Activated CD8-positive, alpha-beta memory T cell treated with anti-CD3 and anti-CD28 coated beads, Interleukin-2, amount 50 U/mL, for 24 hours (primary cell): ENCODE measurements at regions not wholly inside any gene's neighbourhood (a gene's known extent, or its start where the extent isn't known, plus 50 kb on each side); places are given as distances from the start of the nearest gene placed in this dataset.

Source experiments
- DNase-seq: peaks from one replicate; pipeline ENCODE4 v3.0.0-alpha.2; 2020; ENCODE audit errors: extremely low read depth

DNA sequence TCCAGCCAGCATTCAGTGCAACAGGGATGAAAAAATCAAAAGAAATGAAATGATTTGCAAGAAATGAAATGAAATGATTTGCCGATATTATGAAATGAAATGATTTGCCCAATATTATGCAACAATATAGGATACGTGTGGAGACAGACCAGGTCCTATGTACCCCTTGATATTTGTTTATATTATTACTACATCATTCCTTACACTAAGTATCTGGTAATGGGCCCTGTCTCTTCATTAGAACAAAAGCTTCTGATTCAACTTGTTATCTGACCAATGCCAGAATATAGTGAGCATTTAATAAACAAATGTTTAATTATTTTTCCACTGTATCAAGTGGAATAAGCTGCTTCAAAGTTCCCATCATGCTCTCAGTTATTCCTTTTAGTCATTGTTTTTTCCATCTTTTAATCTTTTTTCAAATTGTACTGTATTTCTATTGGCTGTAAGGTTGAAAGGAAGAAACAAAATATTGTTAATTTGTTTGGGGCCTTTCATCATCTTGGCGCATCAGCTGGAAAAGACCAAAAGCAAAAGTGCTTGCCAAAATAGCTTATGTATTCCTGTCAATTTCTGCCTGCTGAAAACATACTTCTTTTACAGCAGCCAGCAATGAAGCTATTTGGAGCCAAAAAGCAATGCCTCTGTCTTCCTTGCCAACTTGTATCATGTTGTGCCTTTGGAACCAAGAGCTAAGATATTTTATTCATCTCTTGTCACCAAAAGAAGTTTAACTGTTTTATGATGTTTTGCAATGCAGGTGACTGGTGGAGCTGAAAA lies 2314.9 kb downstream of the LRRC4C start:
- no peak for DNase-seq

DNA sequence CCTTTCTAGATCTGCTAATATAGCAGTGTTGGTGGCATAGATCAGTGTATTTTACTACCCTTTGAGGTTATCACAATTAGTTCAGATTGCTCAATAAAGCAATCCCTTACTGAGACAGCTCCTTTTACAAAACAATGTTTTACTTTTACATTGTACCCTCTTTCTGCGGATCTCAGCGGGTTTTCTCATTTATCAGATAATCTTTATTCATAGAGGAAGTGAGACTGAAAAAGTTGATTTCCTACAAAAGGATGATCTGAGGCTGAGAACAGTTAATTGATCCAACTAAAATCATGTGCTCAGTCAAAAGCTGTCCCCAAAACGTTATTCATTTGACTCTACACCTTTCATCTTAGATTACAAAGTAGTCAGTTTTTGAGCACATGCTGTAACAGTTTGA lies 2319.9 kb downstream of the LRRC4C start:
- DNase-seq = no peak

DNA sequence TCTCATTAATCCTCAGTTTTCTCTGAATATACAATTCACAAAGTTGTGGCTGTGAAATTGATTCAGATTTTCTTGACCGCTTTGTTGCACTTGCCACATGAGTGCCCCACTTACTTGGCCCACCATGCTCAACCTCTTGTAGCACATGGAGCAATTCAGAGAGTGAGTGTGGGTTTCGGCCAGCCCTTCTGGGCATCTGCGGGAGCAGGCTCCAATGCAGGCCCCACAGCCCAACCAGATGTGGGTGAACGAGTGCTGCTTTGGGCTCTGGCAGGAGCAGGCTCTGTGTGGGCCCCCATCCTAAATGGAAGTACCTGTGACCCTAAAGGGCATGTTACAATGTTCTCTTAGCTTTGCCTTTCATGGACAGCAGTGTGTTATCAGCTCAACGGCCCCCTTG lies 2338.6 kb downstream of the LRRC4C start:
- DNase-seq = no peak

DNA sequence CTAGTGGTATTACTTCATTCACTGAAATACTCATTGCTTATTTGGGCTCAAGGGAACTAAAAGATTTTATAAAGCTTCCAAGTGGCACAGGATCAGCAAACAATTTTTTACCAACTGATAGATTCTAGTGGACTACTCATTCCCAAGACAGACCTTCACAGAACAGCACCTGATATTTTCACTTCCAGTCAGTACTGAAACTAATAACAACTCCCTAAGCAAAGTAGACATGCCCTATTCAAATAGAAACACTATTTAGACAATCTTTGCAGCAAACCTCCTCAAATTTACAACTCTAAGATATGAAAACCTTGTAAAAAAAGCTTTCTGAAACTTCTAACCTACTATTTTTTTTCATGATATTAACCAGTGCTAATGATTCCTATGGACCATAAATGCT lies 2345.8 kb downstream of the LRRC4C start:
- no peak for DNase-seq

DNA sequence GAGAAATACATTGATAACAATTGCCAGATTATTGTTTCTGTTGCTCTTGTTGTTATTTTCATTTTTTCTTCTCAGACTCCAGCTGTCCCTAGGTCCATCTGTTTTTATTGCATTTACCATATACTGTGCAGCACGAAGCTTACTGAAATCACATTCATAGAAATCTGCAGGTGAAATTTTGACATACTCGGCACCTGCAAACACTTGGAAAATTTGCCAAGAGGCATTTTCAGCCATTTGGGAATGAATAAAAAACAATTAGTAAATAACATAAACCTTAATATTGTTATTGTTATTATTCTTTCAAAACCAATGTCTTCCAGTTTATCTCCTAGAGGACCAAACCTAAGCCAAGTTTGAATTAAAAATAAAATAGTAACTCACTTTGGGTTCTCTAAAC lies 2357.2 kb downstream of the LRRC4C start:
- no peak for DNase-seq

DNA sequence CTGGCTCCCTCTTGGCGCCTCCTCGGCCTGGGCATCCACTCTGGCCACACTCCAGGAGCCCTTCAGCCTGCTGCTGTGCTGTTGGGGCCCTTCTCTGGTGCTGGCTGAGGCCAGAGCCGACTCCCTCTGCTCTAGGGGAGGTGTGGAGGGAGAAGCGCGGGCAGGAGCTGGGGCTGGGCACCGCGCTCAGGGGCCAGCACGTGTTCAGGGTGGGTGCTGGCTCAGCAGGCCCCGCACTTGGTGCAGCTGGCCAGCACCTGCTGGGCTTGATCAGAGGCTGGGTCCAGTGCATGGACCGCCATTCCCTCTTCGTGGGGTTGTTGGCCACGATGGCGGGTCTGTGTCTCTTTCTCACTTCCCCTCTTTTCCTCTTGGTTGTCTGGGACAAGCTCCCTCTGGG lies 2381.0 kb downstream of the LRRC4C start:
- no peak for DNase-seq

DNA sequence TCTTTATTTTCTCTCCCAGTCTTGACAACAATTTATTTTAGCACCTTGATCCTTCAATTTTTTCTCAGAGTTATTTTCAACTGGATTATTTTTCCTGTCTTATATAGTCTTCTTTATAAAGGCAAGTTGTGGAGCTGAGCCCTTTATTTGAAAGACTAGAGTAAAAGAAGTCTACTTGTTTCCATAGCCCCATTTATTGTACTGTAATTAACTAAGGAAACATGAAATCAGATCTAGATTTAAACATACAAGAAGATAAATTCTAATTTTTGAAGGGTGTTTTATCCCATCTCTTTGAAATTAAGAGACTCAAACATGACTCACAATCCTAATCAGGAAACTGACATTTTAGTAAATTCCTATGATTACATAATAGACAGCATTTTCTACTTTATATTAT lies 2421.8 kb downstream of the LRRC4C start:
- DNase-seq = no peak

DNA sequence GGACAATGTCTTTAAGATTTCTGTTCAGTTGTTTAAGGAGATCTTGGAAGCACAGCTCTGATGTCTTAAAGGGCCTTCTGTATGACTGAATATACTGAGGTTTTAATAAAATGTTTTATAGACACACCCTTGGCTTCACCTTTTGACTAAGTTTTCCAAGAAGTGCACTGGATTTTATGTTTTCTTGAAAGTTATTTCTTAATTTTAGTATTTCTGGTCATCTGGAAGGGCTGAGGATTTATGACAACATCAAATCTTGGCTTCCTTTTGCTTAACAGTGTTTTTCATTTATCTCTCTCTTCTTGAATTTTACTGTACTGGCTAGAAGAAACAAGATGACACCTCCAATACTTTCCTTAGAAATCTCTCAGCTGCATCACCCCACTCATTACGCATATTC lies 2423.4 kb downstream of the LRRC4C start:
- DNase-seq = no peak

DNA sequence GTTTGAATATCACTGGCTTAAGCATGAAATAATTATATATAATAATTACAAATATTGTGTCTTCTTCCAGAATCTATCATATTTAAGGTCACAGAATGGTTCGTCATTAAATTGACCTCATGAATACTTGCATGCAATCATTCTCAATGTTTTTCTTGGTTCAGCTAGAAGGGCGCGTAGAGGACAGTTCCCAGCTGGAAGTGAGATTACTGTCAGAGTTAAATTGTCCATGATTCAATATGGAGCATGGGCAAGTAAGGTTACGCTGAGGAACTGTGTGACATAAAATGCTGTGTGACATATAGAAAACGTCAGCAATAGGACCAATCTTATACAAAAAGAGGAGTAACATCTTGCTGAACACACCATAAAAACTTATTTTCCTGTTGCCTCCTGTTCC lies 2423.5 kb upstream of the RAG2 start:
- DNase-seq = no peak

DNA sequence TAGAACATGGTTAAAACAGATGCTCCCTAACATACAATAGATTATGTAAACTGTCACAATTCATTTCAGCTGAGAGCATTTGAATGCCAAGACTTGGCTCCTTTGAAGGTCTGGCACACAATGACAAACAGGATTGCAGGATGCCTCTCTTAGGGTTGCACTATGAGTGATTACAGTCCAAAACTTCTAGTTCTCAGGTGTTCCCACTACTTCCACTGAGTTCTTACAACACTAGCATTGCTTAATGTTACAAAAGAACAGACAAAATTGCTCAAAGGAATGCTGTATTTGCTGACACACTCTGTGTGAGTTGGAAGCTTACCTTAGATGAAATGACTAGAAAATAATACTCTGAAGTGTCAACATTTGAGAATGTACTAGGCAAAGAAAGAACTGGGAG lies 2413.8 kb upstream of the RAG2 start:
- no peak for DNase-seq

DNA sequence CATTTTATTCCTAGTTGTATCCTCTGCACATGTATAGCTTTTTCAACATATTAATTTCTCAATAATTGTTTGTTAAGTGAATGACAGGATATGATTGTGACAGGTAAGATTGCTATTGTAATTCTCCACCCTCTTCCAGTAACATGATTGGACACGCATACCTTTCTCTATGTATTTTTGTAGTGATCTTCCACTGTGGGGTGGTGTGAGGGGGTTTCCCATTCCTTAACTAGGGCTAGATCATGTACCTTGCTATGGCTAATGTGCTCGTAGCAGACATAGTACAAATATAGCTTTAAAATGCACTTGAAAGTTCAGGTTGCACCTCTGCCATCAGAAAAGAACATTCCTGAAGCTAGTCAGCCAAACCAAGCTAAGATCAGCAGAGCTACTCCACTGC lies 2392.8 kb upstream of the RAG2 start:
- DNase-seq = no peak

DNA sequence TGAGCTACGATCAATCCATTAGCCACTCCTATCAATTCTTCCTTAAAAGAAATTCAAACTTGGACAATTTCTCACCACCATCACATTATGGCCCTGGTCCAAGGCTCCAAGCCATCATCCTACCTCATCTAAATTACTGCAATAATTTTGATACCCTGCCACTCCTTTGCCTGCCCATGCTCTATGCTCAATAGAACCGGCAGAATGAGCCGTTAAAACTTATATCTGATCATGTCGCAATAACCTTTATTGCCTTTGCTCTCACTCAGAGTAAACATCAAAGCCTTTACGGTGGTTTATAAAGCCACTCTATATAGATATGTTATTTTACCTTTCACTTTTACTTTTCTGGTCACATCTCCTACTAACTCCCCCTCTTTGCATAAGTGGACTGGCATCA lies 2392.1 kb upstream of the RAG2 start:
- no peak for DNase-seq

DNA sequence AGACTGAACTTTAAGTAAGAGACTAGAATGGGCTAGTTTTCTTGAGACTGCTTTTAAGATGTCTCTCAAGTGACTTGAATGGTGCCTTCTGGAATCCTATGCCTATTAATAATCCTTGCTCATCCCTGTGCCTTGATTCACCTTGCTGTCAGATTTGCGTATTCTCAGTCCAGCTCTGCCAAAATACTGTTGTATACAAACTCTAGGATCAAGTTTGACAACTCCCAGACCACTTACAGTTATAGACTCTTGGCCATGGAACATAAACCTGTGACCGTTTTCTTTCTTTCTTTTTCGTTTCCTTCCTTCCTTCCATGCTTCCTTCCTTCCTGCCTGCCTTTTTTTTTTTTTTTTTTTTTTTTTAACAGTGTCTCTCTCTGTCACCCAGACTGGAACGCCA lies 2390.9 kb upstream of the RAG2 start:
- DNase-seq = no peak

DNA sequence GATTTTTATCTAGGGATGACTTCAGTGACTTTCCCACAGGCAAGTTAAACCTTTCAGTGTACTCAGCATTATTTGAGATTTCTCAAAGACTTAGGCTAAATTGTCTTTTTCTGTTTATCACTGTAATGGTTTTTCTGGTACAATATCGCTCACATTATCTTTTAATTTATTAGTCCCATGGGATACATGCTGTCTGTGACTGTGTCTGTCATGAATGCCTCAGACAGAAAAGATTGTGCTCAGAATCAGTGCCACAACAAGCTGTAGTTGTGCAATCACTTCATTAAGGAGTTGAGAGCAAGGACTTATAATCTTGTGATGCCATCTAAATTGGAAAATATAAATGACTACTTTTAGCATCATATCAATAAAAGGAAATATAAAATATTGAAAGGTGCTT lies 2374.2 kb upstream of the RAG2 start:
- no peak for DNase-seq

DNA sequence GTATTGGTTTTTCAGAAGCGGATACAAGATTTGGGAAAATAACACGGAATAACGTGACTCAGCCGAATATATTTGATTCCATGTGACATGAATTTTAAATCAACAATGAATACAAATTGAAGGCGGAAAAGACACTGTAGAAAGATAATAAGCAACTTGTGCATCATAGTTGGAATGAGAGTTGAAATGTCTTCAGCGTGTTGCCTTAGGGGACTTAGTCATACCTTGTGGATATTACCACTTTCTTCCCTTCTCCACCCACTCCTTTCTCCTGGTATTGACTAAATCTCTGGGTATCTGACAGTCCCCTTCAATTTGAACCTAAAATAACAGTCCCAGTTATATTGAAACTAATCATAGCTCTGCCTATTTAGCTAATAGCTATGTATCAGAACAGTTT lies 2373.1 kb upstream of the RAG2 start:
- no peak for DNase-seq

DNA sequence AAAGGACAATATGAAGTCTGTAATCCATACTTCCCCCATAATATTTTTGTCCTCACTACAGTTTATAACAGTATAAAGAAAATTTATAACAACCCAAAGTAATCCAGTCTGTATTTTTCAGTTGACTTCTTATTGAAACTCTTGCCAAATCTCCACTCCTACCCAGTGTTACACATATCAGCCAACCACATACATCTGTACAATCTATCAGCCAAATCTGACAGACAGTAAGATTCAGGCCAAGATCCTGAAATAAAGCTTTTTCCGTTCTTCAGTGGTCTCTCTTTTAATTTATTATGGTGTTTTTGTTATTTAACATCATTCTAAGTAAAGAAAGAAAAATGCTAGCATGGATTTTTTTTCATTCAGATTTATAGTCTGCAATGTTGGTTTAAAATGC lies 2370.9 kb upstream of the RAG2 start:
- no peak for DNase-seq

DNA sequence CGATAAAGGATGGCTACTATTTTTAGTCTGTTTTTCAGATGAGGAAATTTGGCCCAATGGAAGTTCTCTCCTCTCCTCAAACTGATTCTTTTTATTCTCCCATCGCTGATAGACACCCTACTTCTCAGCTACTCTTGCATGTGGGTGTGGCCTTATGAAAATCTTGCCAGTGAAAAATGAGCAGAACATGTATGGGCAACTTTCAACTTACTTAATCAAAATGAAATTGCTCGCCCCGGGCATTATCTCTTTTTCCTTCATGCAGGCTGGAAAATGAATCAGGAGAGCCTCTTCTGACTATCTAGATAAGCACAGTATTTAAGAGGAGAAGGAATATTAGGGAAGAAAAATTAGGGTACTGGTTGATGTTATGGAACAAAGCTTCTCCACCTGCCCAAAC lies 2354.7 kb upstream of the RAG2 start:
- no peak for DNase-seq

DNA sequence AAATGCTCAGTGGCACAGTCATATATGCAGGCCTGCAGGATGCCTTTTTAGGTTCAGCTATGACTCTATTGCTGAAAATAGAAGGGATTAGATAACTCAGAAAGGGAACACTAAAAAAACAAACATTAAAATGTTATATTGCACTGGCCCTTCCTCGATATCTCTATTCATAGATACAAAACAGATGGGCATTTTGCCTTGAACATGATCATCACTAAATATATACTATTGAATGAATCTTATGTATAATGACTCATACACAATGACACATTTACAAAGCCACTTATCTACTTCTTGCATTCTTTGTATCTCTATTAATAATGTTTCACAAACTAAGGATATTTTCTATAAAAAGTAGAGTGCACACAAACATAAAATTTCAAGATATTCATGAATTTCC lies 2352.8 kb upstream of the RAG2 start:
- no peak for DNase-seq

DNA sequence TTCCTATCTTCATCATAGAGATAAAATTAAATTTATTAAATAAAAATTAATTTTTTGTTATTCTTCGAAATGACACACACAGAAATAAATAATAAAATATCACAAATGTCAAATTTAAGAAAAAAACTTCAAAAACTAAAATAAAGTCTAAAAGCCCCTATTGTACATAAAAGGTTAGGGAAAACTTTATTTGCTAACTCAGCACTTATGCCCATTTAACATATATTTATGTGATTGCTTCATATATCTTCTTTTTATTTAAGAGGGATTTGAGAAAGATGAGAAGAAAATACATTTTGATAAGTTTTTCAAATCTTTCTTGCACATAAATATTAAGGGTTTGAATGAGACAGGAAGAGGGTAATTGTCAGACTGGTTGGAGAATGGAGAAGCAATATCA lies 2350.4 kb upstream of the RAG2 start:
- no peak for DNase-seq

DNA sequence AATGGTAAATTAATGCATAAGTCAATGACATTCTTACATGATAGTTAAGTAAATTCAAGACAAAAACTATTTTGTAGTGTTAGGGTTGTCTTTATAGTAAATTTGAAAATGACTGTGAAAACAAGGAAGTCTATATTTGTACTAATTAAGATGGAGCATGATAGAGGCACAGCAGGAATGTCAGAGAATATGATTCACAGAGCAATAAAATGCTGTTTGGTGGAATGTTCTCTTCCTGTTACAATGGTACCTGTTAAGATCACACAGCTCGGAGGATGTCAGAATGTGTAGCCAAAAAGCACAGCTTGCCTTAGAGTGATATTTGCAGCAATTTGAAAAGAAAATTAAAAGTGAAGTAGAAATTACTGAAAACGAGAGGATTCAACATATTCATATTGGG lies 2339.7 kb upstream of the RAG2 start:
- DNase-seq = no peak

DNA sequence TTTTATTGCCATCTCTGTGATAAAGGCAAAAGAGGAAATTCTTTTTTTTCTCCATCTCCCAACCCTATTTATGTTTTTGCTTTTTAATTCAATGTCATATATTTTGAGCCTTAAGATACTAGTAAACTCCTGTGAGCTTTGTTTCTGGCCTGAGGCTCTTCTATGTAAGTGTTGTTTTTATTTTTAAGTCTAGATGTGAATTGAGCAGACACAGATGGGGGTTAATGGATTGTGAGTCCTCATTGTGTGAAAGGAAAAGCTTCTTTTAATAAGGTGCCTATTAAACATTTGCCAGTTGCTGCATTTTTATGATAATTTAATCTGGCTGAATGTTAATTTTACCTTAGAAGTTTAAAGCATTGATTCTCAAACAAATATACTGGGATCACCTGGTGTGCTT lies 2337.9 kb upstream of the RAG2 start:
- DNase-seq = no peak

DNA sequence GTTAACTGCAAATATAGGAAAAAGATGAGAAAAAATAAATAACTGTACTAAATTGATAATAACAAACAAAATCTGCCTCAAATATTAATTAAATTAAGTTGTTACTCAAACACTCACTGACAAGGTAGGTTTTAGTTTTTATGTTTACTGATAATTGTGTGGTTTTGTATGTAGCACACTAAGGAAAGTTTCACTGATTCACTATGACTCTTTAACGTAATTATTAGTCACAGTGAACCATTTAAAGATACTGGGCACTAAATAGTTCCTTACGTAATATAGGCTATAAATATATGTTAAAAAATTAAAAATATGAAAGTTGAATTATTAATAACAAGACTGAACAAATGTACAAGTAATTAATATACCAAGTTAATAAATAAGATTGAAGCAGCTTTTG lies 2330.0 kb upstream of the RAG2 start:
- DNase-seq = no peak

DNA sequence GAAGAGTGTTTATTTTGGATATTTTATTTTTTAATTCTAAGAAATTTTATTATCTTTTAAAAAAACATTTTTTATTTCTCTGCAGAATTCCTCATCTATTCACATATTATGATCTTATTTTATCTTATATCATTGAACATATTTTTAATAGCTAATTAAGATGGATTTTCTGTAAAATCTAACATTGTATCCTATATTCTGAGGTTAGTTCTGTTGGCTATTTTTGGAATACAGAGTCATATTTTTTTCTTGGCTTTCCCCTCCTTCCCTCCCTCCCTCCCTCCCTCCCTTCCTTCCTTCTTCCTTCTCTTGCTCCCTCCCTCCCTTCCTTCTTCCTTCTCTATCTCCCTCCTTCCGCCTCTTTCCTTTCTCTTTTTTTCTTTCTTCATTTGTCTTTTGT lies 2326.6 kb upstream of the RAG2 start:
- no peak for DNase-seq

DNA sequence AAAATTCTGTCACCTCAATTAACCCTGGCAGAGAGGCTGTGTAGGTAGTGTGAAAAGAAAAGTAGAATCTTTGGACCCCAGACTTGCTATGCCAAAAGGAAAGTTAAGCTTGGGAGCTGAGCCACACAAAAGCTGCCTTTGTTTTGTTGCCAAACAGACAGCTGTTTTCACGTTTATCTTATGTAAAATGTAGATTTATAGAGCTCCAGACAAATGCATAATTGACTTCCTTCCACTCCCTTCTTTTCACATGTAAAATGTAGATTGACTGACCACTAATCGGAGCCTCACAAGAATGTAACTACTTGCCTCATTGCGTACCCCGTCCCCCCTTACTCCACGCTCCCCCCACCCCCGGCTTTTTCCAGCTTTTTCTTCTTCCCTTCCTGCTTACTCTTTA lies 2302.2 kb upstream of the RAG2 start:
- no peak for DNase-seq
